ENCODE measurements at regions not wholly inside any gene's neighbourhood (a gene's known extent, or its start where the extent isn't known, plus 50 kb on each side); places are given as distances from the start of the nearest gene placed in this dataset.
"Not testable (repeated sequence)": the region's sequence is repeated elsewhere in the genome, so short reads cannot be mapped to it uniquely, and the experiment has no call there.

DNA sequence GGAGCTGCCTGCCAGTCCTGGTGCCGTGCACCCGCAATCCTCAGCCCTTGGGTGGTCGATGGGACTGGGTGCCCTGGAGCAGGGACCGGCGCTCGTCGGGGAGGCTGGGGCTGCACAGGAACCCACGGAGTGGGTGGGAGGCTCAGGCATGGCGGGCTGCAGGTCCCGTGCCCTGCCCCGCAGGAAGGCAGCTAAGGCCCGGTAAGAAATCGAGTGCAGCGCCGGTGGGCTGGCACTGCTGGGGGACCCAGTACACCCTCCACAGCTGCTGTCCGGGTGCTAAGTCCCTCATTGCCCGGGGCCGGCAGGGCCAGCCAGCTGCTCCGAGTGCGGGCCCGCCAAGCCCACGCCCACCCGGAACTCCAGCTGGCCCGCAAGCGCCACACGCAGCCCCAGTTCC, 153.7 kb downstream of the FAM174A start:
- TF ChIP-seq, protein P1, sequence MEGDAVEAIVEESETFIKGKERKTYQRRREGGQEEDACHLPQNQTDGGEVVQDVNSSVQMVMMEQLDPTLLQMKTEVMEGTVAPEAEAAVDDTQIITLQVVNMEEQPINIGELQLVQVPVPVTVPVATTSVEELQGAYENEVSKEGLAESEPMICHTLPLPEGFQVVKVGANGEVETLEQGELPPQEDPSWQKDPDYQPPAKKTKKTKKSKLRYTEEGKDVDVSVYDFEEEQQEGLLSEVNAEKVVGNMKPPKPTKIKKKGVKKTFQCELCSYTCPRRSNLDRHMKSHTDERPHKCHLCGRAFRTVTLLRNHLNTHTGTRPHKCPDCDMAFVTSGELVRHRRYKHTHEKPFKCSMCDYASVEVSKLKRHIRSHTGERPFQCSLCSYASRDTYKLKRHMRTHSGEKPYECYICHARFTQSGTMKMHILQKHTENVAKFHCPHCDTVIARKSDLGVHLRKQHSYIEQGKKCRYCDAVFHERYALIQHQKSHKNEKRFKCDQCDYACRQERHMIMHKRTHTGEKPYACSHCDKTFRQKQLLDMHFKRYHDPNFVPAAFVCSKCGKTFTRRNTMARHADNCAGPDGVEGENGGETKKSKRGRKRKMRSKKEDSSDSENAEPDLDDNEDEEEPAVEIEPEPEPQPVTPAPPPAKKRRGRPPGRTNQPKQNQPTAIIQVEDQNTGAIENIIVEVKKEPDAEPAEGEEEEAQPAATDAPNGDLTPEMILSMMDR (IDR thresholded peaks at IDR 0.05), result not testable (repeated sequence)
- TF ChIP-seq POLR2A (IDR thresholded peaks at IDR 0.05), result not testable (repeated sequence)
